ENCODE measurements at regions not wholly inside any gene's neighbourhood (a gene's known extent, or its start where the extent isn't known, plus 50 kb on each side); places are given as distances from the start of the nearest gene placed in this dataset.

- TF ChIP-seq CTCF (IDR thresholded peaks at IDR 0.05 in 4 of 5, conservative IDR thresholded peaks at IDR 0.05 in 1 of 5) (no peak), POLR2A (IDR thresholded peaks at IDR 0.05) (no peak)
Measured at GRCh38 chr9:78905986-78906755, 609.2 kb downstream of the PSAT1 start.

Data from gastrocnemius medialis (tissue), 4 donors.